ENCODE measurements at regions not wholly inside any gene's neighbourhood (a gene's known extent, or its start where the extent isn't known, plus 50 kb on each side); places are given as distances from the start of the nearest gene placed in this dataset.
"Not testable (repeated sequence)": the region's sequence is repeated elsewhere in the genome, so short reads cannot be mapped to it uniquely, and the experiment has no call there.

GRCh38 chr7:67301667-67302066 lies 305.0 kb downstream of the TYW1 start:
- DNase-seq (ENCODE audit: low read depth): no peak

GRCh38 chr7:67302113-67303039 lies 305.7 kb downstream of the TYW1 start:
- peak; percentile 93 for DNase-seq (ENCODE audit: low read depth)

GRCh38 chr7:67304846-67305245 lies 308.2 kb downstream of the TYW1 start:
- DNase-seq (ENCODE audit: low read depth): not testable (repeated sequence)

GRCh38 chr7:67306331-67306730 lies 309.7 kb downstream of the TYW1 start:
- no peak for DNase-seq (ENCODE audit: low read depth)

GRCh38 chr7:67309764-67310549 lies 313.3 kb downstream of the TYW1 start:
- no peak for DNase-seq (ENCODE audit: low read depth)

- DNase-seq (ENCODE audit: low read depth): no peak
Measured at GRCh38 chr7:67311901-67312300, 315.3 kb downstream of the TYW1 start.

- DNase-seq (ENCODE audit: low read depth): no peak
Measured at GRCh38 chr7:67313213-67313612, 316.6 kb downstream of the TYW1 start.

- not testable (repeated sequence) for DNase-seq (ENCODE audit: low read depth)
Measured at GRCh38 chr7:67316902-67317301, 320.3 kb downstream of the TYW1 start.

- not testable (repeated sequence) for DNase-seq (ENCODE audit: low read depth)
Measured at GRCh38 chr7:67328257-67328656, 331.6 kb downstream of the TYW1 start.

- DNase-seq (ENCODE audit: low read depth): not testable (repeated sequence)
Measured at GRCh38 chr7:67335165-67335564, 338.5 kb downstream of the TYW1 start.

- DNase-seq (ENCODE audit: low read depth): not testable (repeated sequence)
Measured at GRCh38 chr7:67335663-67336062, 339.0 kb downstream of the TYW1 start.

- DNase-seq (ENCODE audit: low read depth): not testable (repeated sequence)
Measured at GRCh38 chr7:67338545-67338944, 341.9 kb downstream of the TYW1 start.

- no peak for DNase-seq (ENCODE audit: low read depth)
Measured at GRCh38 chr7:67341153-67341768, 344.6 kb downstream of the TYW1 start.

- no peak for DNase-seq (ENCODE audit: low read depth)
Measured at GRCh38 chr7:67343114-67343513, 346.5 kb downstream of the TYW1 start.

- DNase-seq (ENCODE audit: low read depth): no peak
Measured at GRCh38 chr7:67343572-67343971, 346.9 kb downstream of the TYW1 start.

- DNase-seq (ENCODE audit: low read depth): no peak
Measured at GRCh38 chr7:67344481-67345193, 348.0 kb downstream of the TYW1 start.

GRCh38 chr7:67346126-67346525 lies 349.5 kb downstream of the TYW1 start:
- DNase-seq (ENCODE audit: low read depth): no peak

GRCh38 chr7:67346876-67347275 lies 350.2 kb downstream of the TYW1 start:
- DNase-seq (ENCODE audit: low read depth): no peak

GRCh38 chr7:67348171-67348570 lies 351.5 kb downstream of the TYW1 start:
- no peak for DNase-seq (ENCODE audit: low read depth)

GRCh38 chr7:67357653-67358052 lies 361.0 kb downstream of the TYW1 start:
- not testable (repeated sequence) for DNase-seq (ENCODE audit: low read depth)

- not testable (repeated sequence) for DNase-seq (ENCODE audit: low read depth)
Measured at GRCh38 chr7:67358316-67358715, 361.7 kb downstream of the TYW1 start.

- DNase-seq (ENCODE audit: low read depth): not testable (repeated sequence)
Measured at GRCh38 chr7:67358738-67359137, 362.1 kb downstream of the TYW1 start.
